T-helper 17 cell (primary cell): ENCODE measurements at regions not wholly inside any gene's neighbourhood (a gene's known extent, or its start where the extent isn't known, plus 50 kb on each side); places are given as distances from the start of the nearest gene placed in this dataset.
"Not testable (repeated sequence)": the region's sequence is repeated elsewhere in the genome, so short reads cannot be mapped to it uniquely, and the experiment has no call there.

ENCODE experiments used
- ATAC-seq: fragments of 150-1000 bp; cut with Tn5 transposase; 2 replicates; pipeline ENCODE4 v1.10.0; 2021; ENCODE audit warnings: mild to moderate bottlenecking, moderate library complexity
- DNase-seq, 3 donors: peaks; one replicate each; pipeline versions ENCODE4 v3.0.0 to v3.0.0-alpha.2; 2020 to 2021
- H3K9me3 ChIP-seq: one replicate; pipeline ENCODE4 v1.7.0; 2013; ENCODE audit warnings: low read length, mild to moderate bottlenecking; ENCODE audit not compliant: control insufficient read depth, poor library complexity, severe bottlenecking
- H3K27ac Mint-ChIP-seq: one replicate; pipeline ENCODE4 v1.8.0; 2022; ENCODE audit warnings: mild to moderate bottlenecking, moderate library complexity, mixed read lengths
- H3K27me3 Mint-ChIP-seq: one replicate; pipeline ENCODE4 v1.8.0; 2022; ENCODE audit warnings: mixed read lengths
- H3K36me3 Mint-ChIP-seq: one replicate; pipeline ENCODE4 v1.8.0; 2022; ENCODE audit warnings: low read depth, mixed read lengths
- H3K4me1 Mint-ChIP-seq: one replicate; pipeline ENCODE4 v1.8.0; 2022; ENCODE audit warnings: mild to moderate bottlenecking, mixed read lengths
- H3K4me3 Mint-ChIP-seq: one replicate; pipeline ENCODE4 v1.8.0; 2022; ENCODE audit warnings: mild to moderate bottlenecking, moderate library complexity, mixed read lengths

- no peak for DNase-seq
- no peak overlapping the region for H3K27ac Mint-ChIP-seq
- no peak overlapping the region for H3K4me3 Mint-ChIP-seq
Measured at GRCh38 chr3:150135287-150135721, 164.6 kb upstream of the PFN2 start.

DNA sequence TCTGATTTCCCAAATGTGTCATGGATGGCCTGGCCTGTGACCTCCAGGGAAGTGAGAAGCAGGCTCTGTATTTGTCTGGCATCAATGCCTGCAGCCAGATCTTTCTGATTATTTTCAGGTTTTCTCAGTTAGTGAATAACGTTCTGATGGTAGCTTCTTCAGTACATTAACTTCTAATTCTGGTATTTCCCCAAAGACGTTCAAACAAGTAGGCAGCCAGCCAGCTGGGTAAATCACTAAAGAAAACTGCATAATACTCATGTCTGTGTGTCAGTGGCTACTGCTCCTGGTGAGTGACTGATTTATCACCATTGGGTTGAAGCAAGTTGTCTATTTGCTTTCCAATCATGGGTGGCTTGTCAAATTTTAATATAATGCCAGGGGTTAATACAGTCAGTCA lies 162.6 kb upstream of the PFN2 start:
- H3K27me3 Mint-ChIP-seq = peaks cover 42% of the 10 kb centered on the region
- DNase-seq = no peak
- H3K9me3 ChIP-seq = no peaks in the 10 kb centered on the region
- no peaks in the 10 kb centered on the region for H3K4me1 Mint-ChIP-seq
- peaks cover 2% of the 10 kb centered on the region for H3K36me3 Mint-ChIP-seq
- H3K4me3 Mint-ChIP-seq = no peak overlapping the region
- ATAC-seq = no peak
- no peak overlapping the region for H3K27ac Mint-ChIP-seq

More at GRCh38 chr3:150135287-150135721, 164.6 kb upstream of the PFN2 start:
- no peaks in the 10 kb centered on the region for H3K4me1 Mint-ChIP-seq
- peaks cover 35% of the 10 kb centered on the region for H3K27me3 Mint-ChIP-seq
- no peaks in the 10 kb centered on the region for H3K9me3 ChIP-seq
- no peaks in the 10 kb centered on the region for H3K36me3 Mint-ChIP-seq
- ATAC-seq = no peak

DNA sequence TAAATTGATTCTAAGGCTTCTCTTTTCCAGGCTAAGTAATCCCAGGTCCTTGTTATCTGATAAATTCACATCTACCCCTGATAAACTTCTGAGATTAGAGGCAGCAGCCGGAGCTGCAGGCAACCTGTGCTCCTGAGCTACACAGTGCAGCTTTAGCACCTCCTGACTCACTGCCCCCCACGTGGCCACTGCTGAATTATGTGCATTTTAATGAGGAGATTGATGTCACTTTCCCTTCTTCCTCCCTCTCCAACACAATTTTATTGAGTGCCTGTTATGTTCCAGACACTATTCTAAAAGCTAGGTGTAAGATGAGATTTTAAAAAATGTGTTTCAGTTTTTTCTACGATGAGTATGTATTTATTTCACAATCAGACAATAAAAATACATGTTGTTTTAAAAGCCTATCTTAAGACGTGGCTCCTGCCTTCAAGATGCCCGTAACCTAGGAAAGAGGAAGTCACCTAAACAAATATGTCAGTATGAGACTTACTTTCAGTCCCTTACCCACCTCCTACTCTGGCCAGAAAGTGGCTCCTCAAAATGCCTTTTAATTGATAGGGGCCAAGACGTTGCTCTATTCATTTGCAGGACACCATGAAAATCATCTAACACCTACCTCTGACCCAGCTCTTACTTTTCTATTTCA lies 161.5 kb upstream of the PFN2 start:
- peaks cover 2% of the 10 kb centered on the region for H3K36me3 Mint-ChIP-seq
- no peak for ATAC-seq

GRCh38 chr3:150131663-150132062 lies 161.0 kb upstream of the PFN2 start:
- Mint-ChIP-seq H3K36me3 (peaks cover 2% of the 10 kb centered on the region), H3K27ac (no peak overlapping the region), H3K27me3 (peaks cover 44% of the 10 kb centered on the region), H3K4me3 (no peak overlapping the region), H3K4me1 (no peaks in the 10 kb centered on the region)
- DNase-seq (no peak), ATAC-seq (no peak)
- no peaks in the 10 kb centered on the region for H3K9me3 ChIP-seq

More for the DNA sequence above, 161.5 kb upstream of the PFN2 start:
- DNase-seq = no peak
- Mint-ChIP-seq H3K27me3 (peaks cover 44% of the 10 kb centered on the region), H3K4me3 (no peak overlapping the region), H3K4me1 (no peaks in the 10 kb centered on the region), H3K27ac (no peak overlapping the region)
- no peaks in the 10 kb centered on the region for H3K9me3 ChIP-seq

DNA sequence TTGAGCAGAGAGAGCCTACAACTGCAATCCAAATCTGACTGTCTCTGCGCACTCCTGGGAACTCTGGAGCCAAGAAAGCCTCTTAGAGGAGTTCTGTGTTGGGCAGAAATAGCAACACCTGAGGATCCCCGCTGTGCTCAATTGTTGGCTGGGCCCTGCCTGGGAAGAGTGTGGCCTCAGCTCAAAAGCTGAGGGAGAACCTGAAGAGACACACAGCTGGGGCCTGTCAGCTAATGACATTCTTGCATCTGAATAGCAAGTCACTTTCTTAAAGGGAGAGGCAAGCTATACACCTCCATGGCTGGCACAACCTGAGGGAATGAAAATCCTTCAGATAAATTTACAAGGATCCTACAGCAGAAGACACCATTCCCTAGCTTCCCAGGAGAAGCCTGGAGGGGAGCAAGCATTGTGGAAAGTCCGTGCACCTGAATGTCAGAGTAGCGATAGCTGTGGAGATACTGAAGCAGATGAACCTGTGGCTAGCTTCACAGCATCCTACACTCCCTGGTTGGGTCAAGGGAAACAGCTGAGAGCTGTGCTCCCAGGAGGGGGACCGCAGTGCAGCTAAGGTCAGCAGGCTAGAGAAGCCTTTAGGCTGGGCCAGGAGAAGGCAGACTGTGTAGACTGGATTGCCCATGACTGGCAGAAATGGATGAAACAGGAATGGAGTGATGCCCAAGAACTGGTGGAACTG lies 159.9 kb upstream of the PFN2 start:
- Mint-ChIP-seq H3K36me3 (peaks cover 2% of the 10 kb centered on the region), H3K4me1 (no peaks in the 10 kb centered on the region), H3K27ac (no peak overlapping the region), H3K4me3 (no peak overlapping the region), H3K27me3 (peaks cover 46% of the 10 kb centered on the region)
- no peak for DNase-seq
- ATAC-seq = no peak
- H3K9me3 ChIP-seq = no peaks in the 10 kb centered on the region

GRCh38 chr3:150129166-150129565 lies 158.5 kb upstream of the PFN2 start:
- H3K27me3 Mint-ChIP-seq = peaks cover 51% of the 10 kb centered on the region
- H3K4me3 Mint-ChIP-seq = no peak overlapping the region
- ATAC-seq (no peak), DNase-seq (no peak)
- H3K4me1 Mint-ChIP-seq = no peaks in the 10 kb centered on the region
- H3K9me3 ChIP-seq = no peaks in the 10 kb centered on the region
- H3K27ac Mint-ChIP-seq = no peak overlapping the region
- H3K36me3 Mint-ChIP-seq = peaks cover 2% of the 10 kb centered on the region

GRCh38 chr3:150128126-150128525 lies 157.4 kb upstream of the PFN2 start:
- ATAC-seq (no peak), DNase-seq (no peak)
- H3K4me3 Mint-ChIP-seq = no peak overlapping the region
- H3K36me3 Mint-ChIP-seq = peaks cover 2% of the 10 kb centered on the region
- no peaks in the 10 kb centered on the region for H3K4me1 Mint-ChIP-seq
- no peak overlapping the region for H3K27ac Mint-ChIP-seq
- peaks cover 49% of the 10 kb centered on the region for H3K27me3 Mint-ChIP-seq
- no peaks in the 10 kb centered on the region for H3K9me3 ChIP-seq

DNA sequence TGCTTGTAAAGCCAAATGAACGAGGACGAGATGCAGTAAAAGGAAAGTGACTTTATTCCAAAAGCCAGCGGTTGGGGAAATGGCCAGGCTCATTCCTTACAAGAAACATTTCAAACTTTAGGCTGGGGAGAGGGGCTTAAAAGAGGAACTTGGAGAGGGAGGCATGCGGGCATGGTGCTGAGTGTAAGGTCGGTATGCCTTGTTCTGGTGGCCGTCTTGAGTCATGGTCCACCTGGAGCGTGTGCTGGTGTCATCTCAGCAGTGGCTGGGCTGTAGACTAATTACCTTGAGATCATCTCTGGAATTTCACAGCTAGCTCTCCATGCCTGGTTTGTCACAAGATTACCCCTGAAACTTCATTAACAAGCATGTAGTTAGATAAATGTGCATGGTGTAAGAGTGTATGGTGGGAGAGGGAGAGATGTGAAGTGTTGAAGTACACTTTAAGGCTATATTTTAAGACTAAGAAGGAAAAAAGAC lies 156.4 kb upstream of the PFN2 start:
- Mint-ChIP-seq H3K36me3 (peaks cover 2% of the 10 kb centered on the region), H3K4me3 (no peak overlapping the region), H3K27me3 (peaks cover 39% of the 10 kb centered on the region)

GRCh38 chr3:150124142-150124541 lies 153.4 kb upstream of the PFN2 start:
- H3K9me3 ChIP-seq = no peaks in the 10 kb centered on the region
- H3K27ac Mint-ChIP-seq = no peak overlapping the region
- no peak overlapping the region for H3K4me3 Mint-ChIP-seq
- H3K4me1 Mint-ChIP-seq = no peaks in the 10 kb centered on the region
- H3K36me3 Mint-ChIP-seq = no peaks in the 10 kb centered on the region
- peaks cover 31% of the 10 kb centered on the region for H3K27me3 Mint-ChIP-seq
- no peak for DNase-seq
- ATAC-seq = no peak

More for the DNA sequence above, 156.4 kb upstream of the PFN2 start:
- no peaks in the 10 kb centered on the region for H3K9me3 ChIP-seq
- ATAC-seq (no peak), DNase-seq (no peak)
- Mint-ChIP-seq H3K27ac (no peak overlapping the region), H3K4me1 (no peaks in the 10 kb centered on the region)

DNA sequence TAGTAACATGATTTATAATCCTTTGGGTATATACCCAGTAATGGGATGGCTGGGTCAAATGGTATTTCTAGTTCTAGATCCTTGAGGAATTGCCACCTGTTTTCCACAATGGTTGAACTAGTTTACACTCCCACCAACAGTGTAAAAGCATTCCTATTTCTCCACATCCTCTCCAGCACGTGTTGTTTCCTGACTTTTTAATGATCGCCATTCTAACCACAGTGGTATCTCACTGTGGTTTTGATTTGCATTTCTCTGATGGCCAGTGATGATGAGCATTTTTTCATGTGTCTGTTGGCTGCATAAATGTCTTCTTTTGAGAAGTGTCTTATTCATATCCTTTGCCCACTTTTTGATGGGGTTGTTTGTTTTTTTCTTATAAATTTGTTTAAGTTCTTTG lies 152.6 kb upstream of the PFN2 start:
- H3K4me3 Mint-ChIP-seq, H3K4me1 Mint-ChIP-seq, ATAC-seq, DNase-seq, H3K27ac Mint-ChIP-seq, H3K9me3 ChIP-seq, H3K36me3 Mint-ChIP-seq: not testable (repeated sequence)
- H3K27me3 Mint-ChIP-seq = peaks cover 33% of the 10 kb centered on the region

DNA sequence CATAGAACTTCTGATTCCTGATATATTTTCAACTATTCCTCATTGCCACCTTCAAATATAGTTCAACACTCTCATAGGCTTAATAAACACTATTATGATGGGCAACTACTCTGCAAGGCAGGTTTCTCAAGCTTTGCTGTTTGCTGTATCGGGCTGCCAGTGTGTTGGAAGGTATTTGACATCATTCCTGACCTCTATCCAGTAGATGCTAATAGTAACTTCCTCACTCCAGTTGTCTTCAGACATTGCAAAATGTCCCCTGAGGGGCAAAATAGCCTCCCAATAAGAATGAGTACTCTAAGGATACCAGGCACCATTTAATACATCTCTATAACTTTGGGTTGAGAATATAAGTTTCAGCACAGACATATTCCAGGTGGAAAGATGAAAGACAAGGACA lies 147.5 kb upstream of the PFN2 start:
- no peaks in the 10 kb centered on the region for H3K9me3 ChIP-seq
- Mint-ChIP-seq H3K36me3 (peaks cover 3% of the 10 kb centered on the region), H3K27ac (no peak overlapping the region), H3K27me3 (peaks cover 44% of the 10 kb centered on the region), H3K4me1 (peaks cover 2% of the 10 kb centered on the region), H3K4me3 (no peak overlapping the region)
- no peak for ATAC-seq
- no peak for DNase-seq

DNA sequence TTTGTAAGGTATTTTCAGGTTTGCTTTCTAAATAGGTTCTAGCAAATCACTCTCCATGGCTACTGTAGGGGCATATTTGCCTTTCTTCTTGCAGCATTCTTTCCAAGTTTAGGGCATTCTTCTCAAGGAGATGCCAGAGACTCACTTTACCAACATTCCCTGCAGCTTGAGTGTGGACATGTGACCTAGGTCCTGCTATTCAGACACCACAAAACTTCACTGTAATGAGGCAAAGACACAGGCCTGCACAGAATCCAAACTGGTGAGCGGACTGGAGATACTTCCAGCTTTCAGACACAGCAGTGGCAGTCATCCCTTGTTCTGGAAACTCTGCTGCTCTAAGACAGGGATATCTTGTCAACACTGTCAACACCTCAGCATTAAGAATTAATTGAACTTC lies 146.4 kb upstream of the PFN2 start:
- Mint-ChIP-seq H3K4me3 (no peak overlapping the region), H3K27ac (no peak overlapping the region), H3K27me3 (peaks cover 44% of the 10 kb centered on the region), H3K4me1 (peaks cover 2% of the 10 kb centered on the region), H3K36me3 (peaks cover 3% of the 10 kb centered on the region)
- no peak for DNase-seq
- H3K9me3 ChIP-seq = no peaks in the 10 kb centered on the region
- ATAC-seq = no peak

- ATAC-seq (no peak), DNase-seq (no peak)
- Mint-ChIP-seq H3K36me3 (peaks cover 3% of the 10 kb centered on the region), H3K27me3 (peaks cover 39% of the 10 kb centered on the region), H3K27ac (no peak overlapping the region), H3K4me1 (peaks cover 2% of the 10 kb centered on the region), H3K4me3 (no peak overlapping the region)
- H3K9me3 ChIP-seq = no peaks in the 10 kb centered on the region
Measured at GRCh38 chr3:150116196-150116595, 145.5 kb upstream of the PFN2 start.
